Upper lobe of left lung (tissue), 4 donors: ENCODE measurements at regions not wholly inside any gene's neighbourhood (a gene's known extent, or its start where the extent isn't known, plus 50 kb on each side); places are given as distances from the start of the nearest gene placed in this dataset.

ENCODE experiments used
- CTCF ChIP-seq, 6 experiments: fragments of 450-650 bp in 4 of 6; fragments of 200-600 bp in 2 of 6; sonication (generic) in 2 of 6; IDR thresholded peaks; one replicate each; pipeline ENCODE4 v1.5.1; 2016 to 2019; ENCODE audit warnings: antibody characterized with exemption in 6 of 6
- EP300 ChIP-seq, 4 donors: sonication (generic); formaldehyde crosslinking; IDR thresholded peaks; one replicate each; pipeline ENCODE4 v1.5.1; 2017; ENCODE audit warnings: antibody characterized with exemption in 4 of 4, control low read depth in 2 of 4
- POLR2A ChIP-seq, 4 donors: fragments of 450-650 bp; IDR thresholded peaks; one replicate each; pipeline ENCODE4 v1.5.1; 2016 to 2017; ENCODE audit warnings: antibody characterized with exemption in 4 of 4, mild to moderate bottlenecking in 2 of 4
- POLR2AphosphoS5 ChIP-seq, 2 donors: sonication (generic); formaldehyde crosslinking; IDR thresholded peaks; one replicate each; pipeline ENCODE4 v1.5.1; 2017; ENCODE audit warnings: antibody characterized with exemption in 2 of 2

DNA sequence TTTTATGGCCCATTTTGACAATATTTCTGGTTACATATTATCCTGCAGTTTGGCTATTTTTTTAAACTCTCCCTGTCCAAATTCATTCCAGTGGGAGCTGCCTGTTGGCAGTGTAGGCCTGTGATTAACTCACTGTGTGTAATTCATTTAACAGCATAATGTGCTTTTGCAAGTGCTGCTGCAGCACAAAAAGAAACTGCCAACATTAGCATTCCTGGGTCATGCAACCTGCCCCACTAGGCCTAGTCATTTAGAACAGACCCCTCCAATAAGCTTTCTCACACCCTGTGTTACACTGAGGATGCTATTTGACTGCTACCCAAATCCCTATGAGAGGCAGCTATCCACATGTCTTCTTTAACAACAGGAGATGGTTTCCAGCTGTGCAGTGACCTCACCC, 251.2 kb upstream of the UBE2E2 start:
- TF ChIP-seq POLR2AphosphoS5 (IDR thresholded peaks at IDR 0.05), result no peak
- TF ChIP-seq EP300 (IDR thresholded peaks at IDR 0.05), result no peak
- TF ChIP-seq POLR2A (IDR thresholded peaks at IDR 0.05), result no peak
- TF ChIP-seq CTCF (IDR thresholded peaks at IDR 0.05), result no peak
